Lower lobe of right lung (tissue), 2 donors: ENCODE measurements at regions not wholly inside any gene's neighbourhood (a gene's known extent, or its start where the extent isn't known, plus 50 kb on each side); places are given as distances from the start of the nearest gene placed in this dataset.

Experiments
- ATAC-seq, 2 donors: fragments of 200-7000 bp; cut with Tn5 transposase; one replicate each; pipeline ENCODE4 v1.9.1; 2020 to 2022; ENCODE audit warnings: mild to moderate bottlenecking in 2 of 2, moderate library complexity in 2 of 2
- DNase-seq: peaks from one replicate; pipeline ENCODE4 v3.0.0-alpha.2; 2020
- H3K27ac ChIP-seq: fragments of 200-600 bp; one replicate; pipeline ENCODE4 v1.8.0; 2022
- H3K27me3 ChIP-seq: fragments of 200-600 bp; one replicate; pipeline ENCODE4 v1.8.0; 2022; ENCODE audit warnings: low read depth
- H3K36me3 ChIP-seq: fragments of 200-600 bp; one replicate; pipeline ENCODE4 v1.8.0; 2022; ENCODE audit warnings: mild to moderate bottlenecking
- H3K4me1 ChIP-seq: fragments of 200-600 bp; one replicate; pipeline ENCODE4 v1.8.0; 2022
- H3K4me3 ChIP-seq: fragments of 200-600 bp; one replicate; pipeline ENCODE4 v1.8.0; 2022; ENCODE audit warnings: mild to moderate bottlenecking
- H3K9me3 ChIP-seq: fragments of 200-600 bp; one replicate; pipeline ENCODE4 v1.8.0; 2022
- CTCF ChIP-seq: fragments of 200-600 bp; IDR thresholded peaks from one replicate; pipeline ENCODE4 v1.8.0; 2022; ENCODE audit warnings: antibody characterized with exemption, mild to moderate bottlenecking
- intact Hi-C: fragments of 100-400 bp; cut with DNase I; formaldehyde crosslinking; loops from one replicate; pipeline ENCODE4 v1.11.0; 2022
- donor health status: DM: no; HTN: yes; CAD: no; lungs with severe emphysema.

- no peak for ATAC-seq
- intact Hi-C loops: no loop called here
Observed at GRCh38 chr1:106793651-106794050, 262.8 kb upstream of the PRMT6 start.

GRCh38 chr1:106798991-106799390 lies 257.5 kb upstream of the PRMT6 start:
- no peak for TF ChIP-seq CTCF
- no peaks in the 10 kb centered on the region for H3K27me3 ChIP-seq
- H3K9me3 ChIP-seq: no peaks in the 10 kb centered on the region
- no peak overlapping the region for H3K27ac ChIP-seq
- no peaks in the 10 kb centered on the region for H3K4me1 ChIP-seq
- no peak overlapping the region for H3K4me3 ChIP-seq
- no peaks in the 10 kb centered on the region for H3K36me3 ChIP-seq
- ATAC-seq (no peak), DNase-seq (no peak)
- intact Hi-C loops: no loop called here

More at GRCh38 chr1:106793651-106794050, 262.8 kb upstream of the PRMT6 start:
- no peaks in the 10 kb centered on the region for H3K27me3 ChIP-seq
- no peaks in the 10 kb centered on the region for H3K9me3 ChIP-seq
- no peak overlapping the region for H3K4me3 ChIP-seq
- H3K4me1 ChIP-seq: no peaks in the 10 kb centered on the region
- H3K27ac ChIP-seq: no peak overlapping the region
- no peak for DNase-seq
- TF ChIP-seq CTCF: no peak
- H3K36me3 ChIP-seq: no peaks in the 10 kb centered on the region

DNA sequence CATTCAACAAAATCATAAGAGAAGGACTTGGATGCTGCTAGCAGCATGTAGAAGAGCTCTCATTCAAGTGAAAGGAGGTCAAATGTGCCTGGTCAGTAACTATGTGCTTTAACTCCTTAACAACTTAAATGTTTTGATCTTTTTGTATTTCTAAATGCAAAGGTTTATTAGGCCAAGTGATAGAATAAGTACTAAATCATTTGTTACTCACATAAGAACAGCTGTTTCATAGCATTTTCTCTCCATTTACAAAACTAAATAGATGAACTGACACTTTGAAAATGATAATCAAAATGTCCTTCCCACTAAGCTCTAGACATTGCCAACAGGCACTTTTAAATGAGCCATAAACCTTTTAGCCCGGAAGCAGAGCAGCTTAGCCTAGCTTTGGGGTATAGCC lies 254.3 kb upstream of the PRMT6 start:
- H3K27me3 ChIP-seq: no peaks in the 10 kb centered on the region
- intact Hi-C loops: no loop called here
- H3K9me3 ChIP-seq: no peaks in the 10 kb centered on the region
- no peak overlapping the region for H3K27ac ChIP-seq
- no peaks in the 10 kb centered on the region for H3K36me3 ChIP-seq
- H3K4me3 ChIP-seq: no peak overlapping the region
- no peak for TF ChIP-seq CTCF
- H3K4me1 ChIP-seq: no peaks in the 10 kb centered on the region
- no peak for ATAC-seq
- DNase-seq: no peak

DNA sequence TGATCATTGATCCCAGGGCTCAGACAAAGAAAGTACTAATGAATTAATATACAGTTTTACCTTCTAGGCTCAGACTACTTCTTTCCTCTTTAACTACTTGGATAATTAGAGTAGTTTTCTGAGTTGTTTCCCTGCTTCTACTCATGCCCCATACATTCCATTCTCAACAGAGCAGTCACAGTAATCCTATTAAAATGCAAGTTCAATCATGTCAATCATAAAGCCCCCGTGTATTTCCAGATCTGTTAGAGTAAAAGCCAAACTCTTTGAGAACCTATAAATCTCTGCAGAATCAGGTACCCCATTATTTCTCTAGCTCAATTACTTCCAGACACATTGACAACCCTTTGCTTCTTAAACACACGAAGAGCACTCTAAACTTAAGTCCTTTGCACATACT lies 242.1 kb upstream of the PRMT6 start:
- H3K9me3 ChIP-seq: no peaks in the 10 kb centered on the region

GRCh38 chr1:106817575-106817974 lies 238.9 kb upstream of the PRMT6 start:
- H3K27me3 ChIP-seq: no peaks in the 10 kb centered on the region
- no peak overlapping the region for H3K4me3 ChIP-seq
- no peak overlapping the region for H3K27ac ChIP-seq
- TF ChIP-seq CTCF: no peak
- DNase-seq (no peak), ATAC-seq (no peak)
- H3K9me3 ChIP-seq: no peaks in the 10 kb centered on the region
- H3K4me1 ChIP-seq: no peaks in the 10 kb centered on the region
- no peaks in the 10 kb centered on the region for H3K36me3 ChIP-seq
- intact Hi-C loops: no loop called here

More for the DNA sequence above, 242.1 kb upstream of the PRMT6 start:
- H3K36me3 ChIP-seq: no peaks in the 10 kb centered on the region
- H3K27ac ChIP-seq: no peak overlapping the region
- intact Hi-C loops: no loop called here
- ATAC-seq (no peak), DNase-seq (no peak)
- no peak for TF ChIP-seq CTCF
- H3K4me1 ChIP-seq: no peaks in the 10 kb centered on the region
- H3K27me3 ChIP-seq: no peaks in the 10 kb centered on the region
- no peak overlapping the region for H3K4me3 ChIP-seq

GRCh38 chr1:106831511-106831910 lies 225.0 kb upstream of the PRMT6 start:
- no peaks in the 10 kb centered on the region for H3K9me3 ChIP-seq
- peak in 1 of 2 donors; percentile 23 for ATAC-seq
- TF ChIP-seq CTCF: no peak
- DNase-seq: no peak
- H3K27ac ChIP-seq: no peak overlapping the region
- no peaks in the 10 kb centered on the region for H3K27me3 ChIP-seq
- no peaks in the 10 kb centered on the region for H3K36me3 ChIP-seq
- no peaks in the 10 kb centered on the region for H3K4me1 ChIP-seq
- no peak overlapping the region for H3K4me3 ChIP-seq
- intact Hi-C loops: no loop called here
